Endothelial cell (in vitro differentiated cells): ENCODE measurements at regions not wholly inside any gene's neighbourhood (a gene's known extent, or its start where the extent isn't known, plus 50 kb on each side); places are given as distances from the start of the nearest gene placed in this dataset.
"Not testable (repeated sequence)": the region's sequence is repeated elsewhere in the genome, so short reads cannot be mapped to it uniquely, and the experiment has no call there.

ENCODE experiments used
- DNase-seq: peaks from one replicate; pipeline ENCODE4 v3.0.0; 2021; ENCODE audit warnings: low spot score
- H3K27ac Mint-ChIP-seq: one replicate; pipeline ENCODE4 v1.8.0; 2021; ENCODE audit warnings: mixed read lengths, inconsistent platforms; ENCODE audit not compliant: unreplicated experiment
- H3K27me3 Mint-ChIP-seq: one replicate; pipeline ENCODE4 v1.8.0; 2021; ENCODE audit warnings: mild to moderate bottlenecking, moderate library complexity, mixed read lengths, inconsistent platforms; ENCODE audit not compliant: unreplicated experiment
- H3K36me3 Mint-ChIP-seq: one replicate; pipeline ENCODE4 v1.8.0; 2021; ENCODE audit warnings: mild to moderate bottlenecking, low read depth, mixed read lengths, inconsistent platforms; ENCODE audit not compliant: unreplicated experiment
- H3K4me1 Mint-ChIP-seq: one replicate; pipeline ENCODE4 v1.8.0; 2021; ENCODE audit warnings: mild to moderate bottlenecking, mixed read lengths, inconsistent platforms; ENCODE audit not compliant: unreplicated experiment
- H3K4me3 Mint-ChIP-seq: one replicate; pipeline ENCODE4 v1.8.0; 2021; ENCODE audit warnings: mild to moderate bottlenecking, mixed read lengths, inconsistent platforms; ENCODE audit not compliant: unreplicated experiment
- H3K9me3 Mint-ChIP-seq: one replicate; pipeline ENCODE4 v1.8.0; 2021; ENCODE audit warnings: mixed read lengths, inconsistent platforms; ENCODE audit not compliant: unreplicated experiment
- CTCF ChIP-seq: fragments of 200-600 bp; sonication (generic); IDR thresholded peaks from one replicate; pipeline ENCODE4 v1.5.0; 2021; ENCODE audit warnings: antibody characterized with exemption; ENCODE audit not compliant: unreplicated experiment

- not testable (repeated sequence) for H3K36me3 Mint-ChIP-seq, H3K4me3 Mint-ChIP-seq, H3K9me3 Mint-ChIP-seq, H3K27me3 Mint-ChIP-seq, DNase-seq, H3K27ac Mint-ChIP-seq
- H3K4me1 Mint-ChIP-seq: peaks cover 27% of the 10 kb centered on the region
These were observed 68.7 kb downstream of the PRKAB2 start for GRCh38 chr1:147103416-147104155.

- H3K36me3 Mint-ChIP-seq: no peaks in the 10 kb centered on the region
- peaks cover 7% of the 10 kb centered on the region for H3K27me3 Mint-ChIP-seq
- H3K4me3 Mint-ChIP-seq: no peak overlapping the region
- no peaks in the 10 kb centered on the region for H3K9me3 Mint-ChIP-seq
- no peak for TF ChIP-seq CTCF
- peaks cover 3% of the 10 kb centered on the region for H3K4me1 Mint-ChIP-seq
- H3K27ac Mint-ChIP-seq: no peak overlapping the region
- DNase-seq: no peak
These were observed 73.1 kb downstream of the PRKAB2 start for GRCh38 chr1:147099192-147099591.

GRCh38 chr1:147098338-147098973 lies 73.8 kb downstream of the PRKAB2 start:
- not testable (repeated sequence) for H3K27me3 Mint-ChIP-seq, H3K9me3 Mint-ChIP-seq, H3K27ac Mint-ChIP-seq, H3K4me1 Mint-ChIP-seq, H3K36me3 Mint-ChIP-seq, H3K4me3 Mint-ChIP-seq
- peak; percentile 46 for DNase-seq
- TF ChIP-seq CTCF: peak; percentile 18

GRCh38 chr1:147095691-147096090 lies 76.6 kb downstream of the PRKAB2 start:
- TF ChIP-seq CTCF: no peak
- no peaks in the 10 kb centered on the region for H3K9me3 Mint-ChIP-seq
- peaks cover 1% of the 10 kb centered on the region for H3K27me3 Mint-ChIP-seq
- H3K36me3 Mint-ChIP-seq: no peaks in the 10 kb centered on the region
- no peak overlapping the region for H3K4me3 Mint-ChIP-seq
- DNase-seq: no peak
- no peaks in the 10 kb centered on the region for H3K4me1 Mint-ChIP-seq
- H3K27ac Mint-ChIP-seq: no peak overlapping the region

GRCh38 chr1:147091801-147092200 lies 80.5 kb downstream of the PRKAB2 start:
- no peak for DNase-seq
- TF ChIP-seq CTCF: no peak
- Mint-ChIP-seq H3K4me3 (no peak overlapping the region), H3K9me3 (no peaks in the 10 kb centered on the region), H3K36me3 (no peaks in the 10 kb centered on the region), H3K27ac (no peak overlapping the region), H3K4me1 (no peaks in the 10 kb centered on the region), H3K27me3 (no peaks in the 10 kb centered on the region)
